HG03442 (cell line): ENCODE measurements at regions not wholly inside any gene's neighbourhood (a gene's known extent, or its start where the extent isn't known, plus 50 kb on each side); places are given as distances from the start of the nearest gene placed in this dataset.

Source experiments
- ATAC-seq: cut with Tn5 transposase; IDR thresholded peaks from one replicate; pipeline ENCODE4 v1.9.1; 2021; ENCODE audit warnings: mild to moderate bottlenecking, moderate library complexity; ENCODE audit not compliant: unreplicated experiment

- ATAC-seq = no peak
These were observed 496.9 kb downstream of the SOX6 start for GRCh38 chr11:15859411-15859810.

- ATAC-seq = no peak
These were observed 495.1 kb downstream of the SOX6 start for GRCh38 chr11:15861256-15861655.

GRCh38 chr11:15863411-15863810 lies 492.9 kb downstream of the SOX6 start:
- ATAC-seq = no peak

- no peak for ATAC-seq
These were observed 492.1 kb downstream of the SOX6 start for GRCh38 chr11:15864026-15864805.

GRCh38 chr11:15865212-15865987 lies 490.9 kb downstream of the SOX6 start:
- no peak for ATAC-seq

- ATAC-seq = no peak
These were observed 488.5 kb downstream of the SOX6 start for GRCh38 chr11:15867871-15868270.

- no peak for ATAC-seq
These were observed 485.4 kb downstream of the SOX6 start for GRCh38 chr11:15870911-15871310.

- no peak for ATAC-seq
These were observed 484.3 kb downstream of the SOX6 start for GRCh38 chr11:15871904-15872626.

GRCh38 chr11:15873501-15873900 lies 482.8 kb downstream of the SOX6 start:
- ATAC-seq = no peak

GRCh38 chr11:15874704-15875103 lies 481.6 kb downstream of the SOX6 start:
- ATAC-seq = no peak

- ATAC-seq = no peak
These were observed 481.0 kb downstream of the SOX6 start for GRCh38 chr11:15875393-15875792.

GRCh38 chr11:15875943-15876342 lies 480.4 kb downstream of the SOX6 start:
- ATAC-seq = no peak

- no peak for ATAC-seq
These were observed 477.6 kb downstream of the SOX6 start for GRCh38 chr11:15878756-15879155.

GRCh38 chr11:15880291-15880690 lies 476.1 kb downstream of the SOX6 start:
- no peak for ATAC-seq

GRCh38 chr11:15882876-15883454 lies 473.4 kb downstream of the SOX6 start:
- no peak for ATAC-seq

- ATAC-seq = no peak
These were observed 472.9 kb downstream of the SOX6 start for GRCh38 chr11:15883455-15883920.

- no peak for ATAC-seq
These were observed 472.2 kb downstream of the SOX6 start for GRCh38 chr11:15884141-15884540.

GRCh38 chr11:15884777-15885540 lies 471.4 kb downstream of the SOX6 start:
- ATAC-seq = no peak

GRCh38 chr11:15885854-15886253 lies 470.5 kb downstream of the SOX6 start:
- no peak for ATAC-seq

GRCh38 chr11:15886299-15886698 lies 470.0 kb downstream of the SOX6 start:
- no peak for ATAC-seq
